GM12874 (cell line): ENCODE measurements at regions not wholly inside any gene's neighbourhood (a gene's known extent, or its start where the extent isn't known, plus 50 kb on each side); places are given as distances from the start of the nearest gene placed in this dataset.

Source experiments
- TF ChIP-seq, protein P1 (sequence below): IDR thresholded peaks from 2 replicates; pipeline ENCODE4 v1.5.1; 2011; ENCODE audit warnings: low read depth, mild to moderate bottlenecking, control low read depth, low read length, moderate library complexity; ENCODE audit not compliant: insufficient read depth

DNA sequence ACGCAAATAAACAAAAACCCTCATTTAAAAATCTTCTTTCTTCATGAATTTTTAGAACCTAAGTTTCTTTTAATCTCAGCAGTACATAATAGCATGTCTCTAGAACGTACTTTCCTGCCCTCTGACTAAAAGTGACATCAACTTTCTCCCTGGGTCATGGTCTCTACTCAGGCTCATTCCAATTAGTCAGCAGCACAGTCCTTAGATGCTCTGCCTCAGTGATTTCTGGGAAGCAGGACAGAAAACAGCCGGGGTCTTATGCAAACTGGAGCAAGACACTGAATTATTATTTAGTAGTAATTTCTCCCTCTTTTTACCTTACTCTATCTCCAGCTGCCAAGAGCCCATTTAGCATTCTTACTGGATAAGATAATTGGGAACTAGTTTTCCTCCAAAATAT, 365.2 kb downstream of the TUSC7 start:
- TF ChIP-seq, protein P1, sequence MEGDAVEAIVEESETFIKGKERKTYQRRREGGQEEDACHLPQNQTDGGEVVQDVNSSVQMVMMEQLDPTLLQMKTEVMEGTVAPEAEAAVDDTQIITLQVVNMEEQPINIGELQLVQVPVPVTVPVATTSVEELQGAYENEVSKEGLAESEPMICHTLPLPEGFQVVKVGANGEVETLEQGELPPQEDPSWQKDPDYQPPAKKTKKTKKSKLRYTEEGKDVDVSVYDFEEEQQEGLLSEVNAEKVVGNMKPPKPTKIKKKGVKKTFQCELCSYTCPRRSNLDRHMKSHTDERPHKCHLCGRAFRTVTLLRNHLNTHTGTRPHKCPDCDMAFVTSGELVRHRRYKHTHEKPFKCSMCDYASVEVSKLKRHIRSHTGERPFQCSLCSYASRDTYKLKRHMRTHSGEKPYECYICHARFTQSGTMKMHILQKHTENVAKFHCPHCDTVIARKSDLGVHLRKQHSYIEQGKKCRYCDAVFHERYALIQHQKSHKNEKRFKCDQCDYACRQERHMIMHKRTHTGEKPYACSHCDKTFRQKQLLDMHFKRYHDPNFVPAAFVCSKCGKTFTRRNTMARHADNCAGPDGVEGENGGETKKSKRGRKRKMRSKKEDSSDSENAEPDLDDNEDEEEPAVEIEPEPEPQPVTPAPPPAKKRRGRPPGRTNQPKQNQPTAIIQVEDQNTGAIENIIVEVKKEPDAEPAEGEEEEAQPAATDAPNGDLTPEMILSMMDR = no peak

DNA sequence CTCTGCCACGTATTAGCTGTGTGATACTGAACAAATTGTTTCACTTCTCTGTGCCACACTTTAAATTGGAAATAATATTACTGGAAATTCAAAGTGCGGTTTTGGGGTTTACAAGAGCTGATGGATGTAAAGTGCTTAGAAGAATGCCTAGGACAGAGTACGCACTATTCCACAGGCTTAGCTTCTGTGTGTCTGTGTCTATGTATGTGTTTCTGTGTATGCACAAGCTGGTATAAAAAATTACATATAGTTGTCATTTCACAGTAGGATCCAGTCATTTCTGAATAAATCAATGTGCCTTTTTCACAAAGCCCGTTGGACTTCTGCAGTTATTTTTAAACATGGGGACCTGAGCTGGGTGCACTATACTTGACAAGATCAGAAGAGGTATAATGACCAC, 370.4 kb downstream of the TUSC7 start:
- TF ChIP-seq, protein P1 = no peak

DNA sequence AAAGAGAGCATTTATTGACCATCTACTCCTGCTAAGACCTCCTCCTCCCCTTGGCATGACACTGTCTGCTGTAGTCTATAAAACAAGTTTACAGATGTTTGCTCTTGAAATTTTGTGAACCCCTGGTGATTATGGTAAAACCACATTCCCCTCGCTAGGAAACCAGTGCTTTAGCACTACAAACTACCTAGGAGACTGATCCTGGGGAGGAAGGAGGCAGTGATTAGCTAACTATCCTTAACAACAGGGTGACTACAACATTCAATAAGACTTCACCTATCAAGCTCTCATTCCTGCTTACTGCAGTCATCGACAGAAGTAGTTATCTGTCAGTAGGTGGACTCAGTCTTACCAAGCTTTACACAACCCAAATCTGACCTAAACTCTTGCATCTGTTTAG, 371.3 kb downstream of the TUSC7 start:
- TF ChIP-seq, protein P1 = no peak

DNA sequence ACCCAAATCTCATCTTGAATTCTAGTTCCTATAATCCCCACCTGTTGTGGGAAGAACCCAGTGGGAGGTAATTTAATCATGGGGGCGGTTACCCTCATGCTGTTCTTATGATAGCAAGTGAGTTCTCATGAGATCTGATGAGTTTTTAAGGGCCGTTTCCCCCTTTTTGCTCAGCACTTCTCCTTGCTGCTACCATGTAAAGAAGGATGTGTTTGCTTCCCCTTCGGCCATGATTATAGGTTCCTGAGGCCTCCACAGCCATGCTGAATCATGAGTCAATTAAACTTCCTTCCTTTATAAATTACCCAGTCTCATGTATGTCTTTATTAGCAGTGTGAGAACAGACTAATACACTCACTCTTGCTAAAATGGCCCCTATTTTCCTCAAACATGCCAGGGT, 374.7 kb downstream of the TUSC7 start:
- TF ChIP-seq, protein P1 = no peak

DNA sequence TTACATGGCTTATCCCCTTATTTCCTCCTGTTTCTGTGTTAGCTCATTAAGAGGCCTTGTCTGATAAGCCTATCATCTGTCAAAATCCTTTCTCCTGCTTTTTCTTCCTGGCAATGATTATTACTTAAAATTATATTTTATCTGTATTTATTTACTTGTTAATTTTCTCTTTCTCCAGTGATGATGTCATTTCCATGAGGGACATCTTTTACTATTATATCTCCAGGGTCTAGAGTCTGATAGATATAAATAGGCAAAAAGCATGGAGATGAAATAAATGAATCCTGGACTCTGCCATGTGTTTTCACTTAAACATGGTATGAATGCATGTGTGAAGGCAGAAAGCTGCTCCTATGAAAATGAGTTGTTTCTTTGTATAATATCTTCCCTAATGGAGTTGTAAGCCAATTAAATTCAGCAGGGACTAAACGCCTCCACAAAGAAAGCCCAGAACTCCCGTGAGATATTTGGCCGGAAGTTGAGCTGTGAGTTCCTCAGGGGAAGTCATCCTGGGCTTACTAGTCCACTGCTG, 375.2 kb downstream of the TUSC7 start:
- TF ChIP-seq, protein P1 = no peak

DNA sequence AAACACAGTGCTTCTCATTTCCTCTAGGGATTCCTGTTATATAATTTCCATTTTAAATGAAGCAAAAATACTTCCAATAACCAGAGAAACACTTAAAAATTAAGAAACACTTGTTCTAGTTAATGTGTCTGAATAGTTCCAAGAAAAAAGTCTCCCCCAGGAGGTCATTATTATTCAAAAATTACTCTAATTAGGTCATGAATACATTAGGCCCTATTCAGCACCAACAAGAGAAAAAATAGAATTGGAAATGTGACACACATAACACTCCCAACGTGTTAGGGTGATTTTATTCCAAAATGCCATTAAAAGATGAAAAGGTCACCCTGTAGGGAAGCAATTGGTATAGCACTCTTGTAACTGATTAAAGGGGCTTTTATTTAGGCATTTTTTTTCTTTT, 382.1 kb downstream of the TUSC7 start:
- TF ChIP-seq, protein P1 = no peak

DNA sequence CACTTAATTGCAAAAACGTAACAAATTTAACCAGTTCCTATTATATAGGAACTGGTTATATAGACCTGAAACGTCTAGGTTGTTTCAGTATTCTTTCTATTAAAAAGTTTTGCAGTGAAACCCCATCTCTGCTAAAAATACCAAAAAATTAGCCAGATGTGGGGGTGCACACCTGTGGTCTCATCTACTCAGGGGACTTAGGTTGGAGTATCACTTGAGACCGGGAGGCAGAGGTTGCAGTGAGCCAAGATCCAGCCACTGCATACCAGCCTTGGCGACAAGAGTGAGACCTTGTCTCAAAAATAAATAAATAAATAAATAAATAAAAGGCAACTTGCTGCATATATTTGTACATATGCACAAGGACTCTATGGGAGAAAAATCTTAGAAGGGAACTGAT, 387.0 kb downstream of the TUSC7 start:
- TF ChIP-seq, protein P1 = no peak
